Erythroblast (primary cell): ENCODE measurements at regions not wholly inside any gene's neighbourhood (a gene's known extent, or its start where the extent isn't known, plus 50 kb on each side); places are given as distances from the start of the nearest gene placed in this dataset.

Experiments used
- GATA1 ChIP-seq: IDR thresholded peaks from 2 replicates; pipeline ENCODE4 v1.6.1; 2011; ENCODE audit warnings: low read depth, mild to moderate bottlenecking, control low read depth, low read length, moderate library complexity
- POLR2A ChIP-seq: IDR thresholded peaks from 2 replicates; pipeline ENCODE4 v1.6.1; 2011; ENCODE audit warnings: mild to moderate bottlenecking, low read length

DNA sequence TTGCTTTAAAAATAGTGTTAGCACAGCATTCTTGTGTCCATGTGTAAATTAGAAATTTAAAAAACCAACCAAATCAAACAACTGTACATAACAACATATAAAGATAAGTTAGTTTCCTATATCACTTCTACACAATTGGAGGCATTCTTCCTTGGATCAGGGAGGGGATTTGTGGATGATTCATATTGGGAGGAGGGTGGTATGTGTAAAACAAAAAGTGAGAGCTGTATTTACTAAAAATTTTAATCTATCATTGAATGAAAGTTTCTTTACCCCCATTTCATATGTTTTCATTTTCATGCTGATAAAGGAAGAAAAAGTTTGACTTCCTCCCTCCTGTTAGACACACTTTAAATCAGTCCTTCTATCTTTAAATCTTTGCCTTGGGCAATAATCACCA is 325.0 kb downstream of the SATB1 start:
- no peak for TF ChIP-seq POLR2A
- no peak for TF ChIP-seq GATA1
